DOHH2 (cell line): ENCODE measurements at regions not wholly inside any gene's neighbourhood (a gene's known extent, or its start where the extent isn't known, plus 50 kb on each side); places are given as distances from the start of the nearest gene placed in this dataset.

Experiments
- CTCF ChIP-seq: fragments of 200-600 bp; sonication (generic); IDR thresholded peaks from one replicate; pipeline ENCODE4 v1.5.1; 2014; ENCODE audit warnings: antibody characterized with exemption, mild to moderate bottlenecking, low read depth, low read length; ENCODE audit not compliant: poor library complexity, severe bottlenecking
- EZH2phosphoT487 ChIP-seq: fragments of 200-600 bp; sonication (generic); IDR thresholded peaks from 2 replicates; pipeline ENCODE4 v1.6.1; 2017; ENCODE audit warnings: borderline replicate concordance, mild to moderate bottlenecking, antibody characterized with exemption, low read length, moderate library complexity, mixed read lengths

- TF ChIP-seq CTCF (no peak), EZH2phosphoT487 (no peak)
Measured at GRCh38 chr10:84933402-84933801, 605.0 kb downstream of the CCSER2 start.
